B cell (primary cell): ENCODE measurements at regions not wholly inside any gene's neighbourhood (a gene's known extent, or its start where the extent isn't known, plus 50 kb on each side); places are given as distances from the start of the nearest gene placed in this dataset.
A peak's percentile ranks its signal among the peaks of the same experiment; 100 is the strongest.

Source experiments
- ATAC-seq: fragments of 200-7000 bp; cut with Tn5 transposase; one replicate; pipeline ENCODE4 v1.10.0; 2021; ENCODE audit warnings: low read depth, mild to moderate bottlenecking, moderate number of reproducible peaks, moderate library complexity
- CTCF ChIA-PET: fragments of 350-600 bp; sonication (Branson Sonifier 250); formaldehyde crosslinking; loops from one replicate; lab custom pipeline; 2021; ENCODE audit warnings: antibody characterized with exemption, inconsistent platforms; lab: Charles Lee
- POLR2A ChIA-PET: fragments of 350-600 bp; sonication (Branson Sonifier 250); formaldehyde crosslinking; loops from one replicate; lab custom pipeline; 2021; ENCODE audit warnings: antibody characterized with exemption; lab: Charles Lee
- DNase-seq: peaks from one replicate; pipeline ENCODE4 v3.0.0; 2013
- H2AFZ ChIP-seq: 2 replicates; pipeline ENCODE4 v1.6.1; 2012; ENCODE audit warnings: mild to moderate bottlenecking, low read depth, low read length; ENCODE audit not compliant: insufficient read depth, poor library complexity, severe bottlenecking
- H3K27ac ChIP-seq, 2 donors: 1 replicate in 1 of 2; 2 replicates in 1 of 2; pipeline ENCODE4 v1.5.1; 2012 to 2013; ENCODE audit warnings: low read length in 2 of 2, mild to moderate bottlenecking in 2 of 2, moderate library complexity in 1 of 2
- H3K27me3 ChIP-seq, 4 experiments: fragments of 200-600 bp in 1 of 4; sonication (generic) in 1 of 4; replicated peaks in 1 of 4; 1 replicate in 2 of 4; 2 replicates in 2 of 4; pipeline versions ENCODE4 v1.6.1 to v1.7.0; 2013 to 2016; ENCODE audit warnings: low read length in 3 of 4, mild to moderate bottlenecking in 2 of 4, mixed read lengths in 1 of 4, moderate library complexity in 1 of 4; ENCODE audit not compliant: insufficient read depth in 4 of 4, control insufficient read depth in 3 of 4; ENCODE audit errors: control extremely low read depth in 1 of 4
- H3K36me3 ChIP-seq, 2 experiments: replicated peaks in 1 of 2; 1 replicate in 1 of 2; 2 replicates in 1 of 2; pipeline versions ENCODE4 v1.6.1 to v1.7.1; 2013; ENCODE audit warnings: low read length in 1 of 2; ENCODE audit not compliant: insufficient read depth in 2 of 2, control insufficient read depth in 1 of 2; ENCODE audit errors: control extremely low read depth in 1 of 2, extremely low read depth in 1 of 2
- H3K4me1 ChIP-seq, 2 donors: fragments of 200-600 bp in 1 of 2; sonication (generic) in 1 of 2; 1 replicate in 1 of 2; 2 replicates in 1 of 2; pipeline versions ENCODE4 v1.5.1 to v1.6.1; 2013 to 2017; ENCODE audit warnings: low read length in 2 of 2; ENCODE audit not compliant: control insufficient read depth in 2 of 2, insufficient read depth in 2 of 2
- H3K4me2 ChIP-seq: replicated peaks from 2 replicates; pipeline ENCODE3; 2012; ENCODE audit warnings: mild to moderate bottlenecking, low read depth, low read length; ENCODE audit not compliant: poor library complexity, severe bottlenecking
- H3K4me3 ChIP-seq, 5 experiments: fragments of 200-600 bp in 1 of 5; sonication (generic) in 1 of 5; 1 replicate in 3 of 5; 2 replicates in 2 of 5; pipeline versions ENCODE4 v1.5.1 to v1.7.0; 2011 to 2016; ENCODE audit warnings: low read length in 4 of 5, mild to moderate bottlenecking in 4 of 5, low read depth in 2 of 5, control low read depth in 1 of 5, moderate library complexity in 1 of 5; ENCODE audit not compliant: insufficient read depth in 1 of 5; ENCODE audit errors: control extremely low read depth in 1 of 5, extremely low read depth in 1 of 5
- H3K79me2 ChIP-seq: fragments of 200-600 bp; sonication (generic); one replicate; pipeline ENCODE4 v1.6.0; 2016; ENCODE audit warnings: low read length; ENCODE audit not compliant: control insufficient read depth, insufficient read depth
- H3K9ac ChIP-seq: fragments of 200-600 bp; sonication (generic); 2 replicates; pipeline ENCODE4 v1.6.1; 2017; ENCODE audit warnings: mild to moderate bottlenecking, low read length, moderate library complexity
- H3K9me3 ChIP-seq, 3 donors: one replicate each; pipeline versions ENCODE4 v1.6.1 to v1.7.1; 2013; ENCODE audit warnings: low read length in 2 of 3; ENCODE audit not compliant: control insufficient read depth in 2 of 3, insufficient read depth in 1 of 3; ENCODE audit errors: control extremely low read depth in 1 of 3
- H4K20me1 ChIP-seq: 2 replicates; pipeline ENCODE4 v1.6.0; 2012; ENCODE audit warnings: mild to moderate bottlenecking, low read length; ENCODE audit not compliant: insufficient read depth, control insufficient read depth, poor library complexity, severe bottlenecking
- H3K27ac Mint-ChIP-seq: one replicate; pipeline ENCODE4 v1.8.0; 2021; ENCODE audit warnings: mixed read lengths
- H3K27me3 Mint-ChIP-seq: one replicate; pipeline ENCODE4 v1.8.0; 2021; ENCODE audit warnings: mixed read lengths
- H3K4me1 Mint-ChIP-seq: one replicate; pipeline ENCODE4 v1.8.0; 2021; ENCODE audit warnings: mixed read lengths
- H3K4me3 Mint-ChIP-seq: one replicate; pipeline ENCODE4 v1.8.0; 2021; ENCODE audit warnings: mixed read lengths
- H3K9me3 Mint-ChIP-seq: one replicate; pipeline ENCODE4 v1.8.0; 2022; ENCODE audit warnings: mixed read lengths; ENCODE audit not compliant: insufficient read depth
- EZH2 ChIP-seq: IDR thresholded peaks from 2 replicates; pipeline ENCODE4 v1.6.1; 2012; ENCODE audit warnings: borderline replicate concordance, low read depth, mild to moderate bottlenecking, moderate library complexity, low read length; ENCODE audit not compliant: insufficient read depth, poor library complexity, severe bottlenecking
- intact Hi-C: fragments of 100-400 bp; cut with micrococcal nuclease; formaldehyde crosslinking; loops from one replicate; pipeline ENCODE4 v1.10.0; 2022
- TF ChIP-seq, protein P1 (sequence below): fragments of 200-600 bp; IDR thresholded peaks from one replicate; pipeline ENCODE4 v1.8.0; 2022; ENCODE audit warnings: antibody characterized with exemption, mild to moderate bottlenecking

DNA sequence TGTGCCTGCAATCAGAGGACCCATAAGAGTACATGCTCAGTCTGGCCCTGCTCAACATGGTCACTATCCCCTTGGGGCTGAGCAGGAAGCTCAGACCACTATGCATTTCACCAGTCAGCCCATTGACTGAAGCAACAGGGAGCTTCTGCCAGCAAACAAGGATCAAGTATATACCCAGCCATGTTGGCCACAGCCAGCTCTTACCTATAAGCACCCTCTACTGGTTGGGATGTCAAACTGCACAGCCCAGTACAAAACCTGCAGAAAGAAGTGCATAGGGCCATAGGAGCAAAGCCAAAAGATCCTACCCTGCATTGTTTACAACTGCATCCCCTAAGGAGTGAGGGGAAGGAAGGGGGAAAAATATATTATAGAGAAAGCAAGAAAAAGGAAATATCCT, 214.4 kb upstream of the CPEB2 start:
- Mint-ChIP-seq H3K4me3 (no peak overlapping the region), H3K9me3 (no peaks in the 10 kb centered on the region), H3K27me3 (peaks cover 11% of the 10 kb centered on the region), H3K4me1 (no peaks in the 10 kb centered on the region), H3K27ac (no peak overlapping the region)
- TF ChIP-seq, protein P1, sequence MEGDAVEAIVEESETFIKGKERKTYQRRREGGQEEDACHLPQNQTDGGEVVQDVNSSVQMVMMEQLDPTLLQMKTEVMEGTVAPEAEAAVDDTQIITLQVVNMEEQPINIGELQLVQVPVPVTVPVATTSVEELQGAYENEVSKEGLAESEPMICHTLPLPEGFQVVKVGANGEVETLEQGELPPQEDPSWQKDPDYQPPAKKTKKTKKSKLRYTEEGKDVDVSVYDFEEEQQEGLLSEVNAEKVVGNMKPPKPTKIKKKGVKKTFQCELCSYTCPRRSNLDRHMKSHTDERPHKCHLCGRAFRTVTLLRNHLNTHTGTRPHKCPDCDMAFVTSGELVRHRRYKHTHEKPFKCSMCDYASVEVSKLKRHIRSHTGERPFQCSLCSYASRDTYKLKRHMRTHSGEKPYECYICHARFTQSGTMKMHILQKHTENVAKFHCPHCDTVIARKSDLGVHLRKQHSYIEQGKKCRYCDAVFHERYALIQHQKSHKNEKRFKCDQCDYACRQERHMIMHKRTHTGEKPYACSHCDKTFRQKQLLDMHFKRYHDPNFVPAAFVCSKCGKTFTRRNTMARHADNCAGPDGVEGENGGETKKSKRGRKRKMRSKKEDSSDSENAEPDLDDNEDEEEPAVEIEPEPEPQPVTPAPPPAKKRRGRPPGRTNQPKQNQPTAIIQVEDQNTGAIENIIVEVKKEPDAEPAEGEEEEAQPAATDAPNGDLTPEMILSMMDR = peak; percentile 57
- TF ChIP-seq EZH2 = no peak
- ChIA-PET POLR2A (no interaction called here), CTCF (interaction anchor here (0.7 to 2.8 kb wide), 4 partner anchors 19 to 1132 kb away, joined by 3 to 36 read pairs (median 4); no protein-coding TSS in a partner anchor)
- Histone ChIP-seq H3K27ac (no peak overlapping the region), H4K20me1 (no peaks in the 10 kb centered on the region), H2AFZ (no peak overlapping the region), H3K79me2 (no peaks in the 10 kb centered on the region), H3K4me2 (no peak overlapping the region), H3K4me1 (no peaks in the 10 kb centered on the region), H3K9ac (no peak overlapping the region), H3K9me3 (peaks cover 5 to 12% (median 6%) of the 10 kb centered on the region in 3 donors), H3K27me3 (peaks cover 0 to 3% (median 0%) of the 10 kb centered on the region in 4 experiments), H3K4me3 (no peak overlapping the region), H3K36me3 (no peaks in the 10 kb centered on the region)
- intact Hi-C loops = loop anchor here (1.0 kb wide), 1 partner anchor 1132 kb away; no protein-coding TSS in a partner anchor
- peak; percentile 65 for ATAC-seq
- peak; percentile 33 for DNase-seq

DNA sequence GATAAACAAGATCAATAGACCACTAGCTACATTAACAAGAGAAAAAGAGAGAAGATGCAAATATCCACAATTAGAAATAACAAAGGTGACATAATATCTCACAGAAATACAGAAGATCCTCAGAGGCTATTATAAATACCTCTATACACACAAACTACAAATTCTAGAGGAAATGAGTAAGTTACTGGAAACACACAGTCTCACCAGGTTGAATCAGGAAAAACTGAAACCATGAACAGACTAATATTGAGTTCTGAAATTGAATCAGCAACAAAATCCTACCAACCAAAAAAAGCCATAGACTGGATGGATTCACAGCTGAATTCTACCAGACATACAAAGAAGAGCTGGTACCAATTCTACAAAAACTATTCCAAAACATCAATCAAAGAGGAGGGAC, 211.8 kb upstream of the CPEB2 start:
- Histone ChIP-seq H4K20me1 (no peaks in the 10 kb centered on the region), H2AFZ (no peak overlapping the region), H3K9ac (no peak overlapping the region), H3K4me2 (no peak overlapping the region), H3K27me3 (peaks cover 0 to 3% (median 0%) of the 10 kb centered on the region in 4 experiments), H3K27ac (no peak overlapping the region), H3K4me3 (no peak overlapping the region), H3K4me1 (no peaks in the 10 kb centered on the region), H3K79me2 (no peaks in the 10 kb centered on the region), H3K36me3 (no peaks in the 10 kb centered on the region), H3K9me3 (peaks cover 5 to 13% (median 6%) of the 10 kb centered on the region in 3 donors)
- CTCF ChIA-PET = no interaction called here
- POLR2A ChIA-PET = no interaction called here
- intact Hi-C loops = no loop called here
- H3K27me3 Mint-ChIP-seq = peaks cover 20% of the 10 kb centered on the region
- H3K9me3 Mint-ChIP-seq = peaks cover 6% of the 10 kb centered on the region
- TF ChIP-seq, protein P1 = no peak
- no peak for ATAC-seq
- DNase-seq = no peak
- H3K4me1 Mint-ChIP-seq = no peaks in the 10 kb centered on the region
- no peak overlapping the region for H3K27ac Mint-ChIP-seq
- H3K4me3 Mint-ChIP-seq = no peak overlapping the region
